Right hindlimb (tissue), 1 donor: ENCODE measurements at regions not wholly inside any gene's neighbourhood (a gene's known extent, or its start where the extent isn't known, plus 50 kb on each side); places are given as distances from the start of the nearest gene placed in this dataset.
A peak's percentile ranks its signal among the peaks of the same experiment; 100 is the strongest.

Experiments
- DNase-seq: peaks from one replicate; pipeline ENCODE4 v3.0.0-alpha.2; 2018

DNA sequence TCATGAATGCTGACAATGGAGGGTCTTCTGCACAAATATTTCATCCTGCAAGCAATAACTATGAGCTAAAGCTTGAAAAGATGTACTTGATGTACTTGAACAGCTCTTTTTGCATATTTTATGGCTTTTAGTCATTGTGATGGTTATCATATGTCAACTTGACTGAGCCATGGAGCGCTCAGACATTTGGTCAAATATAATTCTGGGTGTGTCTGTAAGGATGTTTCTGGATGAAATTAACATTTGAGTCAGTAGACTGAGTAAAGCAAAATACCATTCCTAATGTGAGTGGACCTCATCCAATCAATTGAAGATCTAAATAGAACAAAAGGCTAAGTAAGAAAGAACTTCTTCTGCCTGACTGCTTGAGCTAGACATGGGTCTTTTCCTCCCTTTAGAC is 509.0 kb downstream of the BCL11A start:
- no peak for DNase-seq

DNA sequence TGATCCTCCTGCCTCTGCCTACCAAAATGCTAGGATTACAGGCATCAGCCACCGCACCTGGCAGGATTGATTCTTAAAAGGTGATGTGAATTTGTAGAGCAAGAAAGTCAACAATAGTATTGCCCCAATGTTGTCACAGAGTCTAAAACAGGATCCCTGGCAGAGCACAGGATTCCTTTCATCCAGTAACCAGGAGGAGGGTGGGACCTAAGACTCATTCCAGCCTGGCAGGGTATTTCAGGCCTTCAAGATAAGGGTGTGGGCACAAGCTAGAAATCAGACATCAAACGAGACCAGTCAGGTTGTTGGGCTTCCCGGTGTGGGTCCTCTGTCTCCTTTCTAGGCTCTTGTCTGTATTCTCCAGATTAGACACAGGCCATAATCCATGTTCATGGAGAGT is 511.4 kb downstream of the BCL11A start:
- no peak for DNase-seq

DNA sequence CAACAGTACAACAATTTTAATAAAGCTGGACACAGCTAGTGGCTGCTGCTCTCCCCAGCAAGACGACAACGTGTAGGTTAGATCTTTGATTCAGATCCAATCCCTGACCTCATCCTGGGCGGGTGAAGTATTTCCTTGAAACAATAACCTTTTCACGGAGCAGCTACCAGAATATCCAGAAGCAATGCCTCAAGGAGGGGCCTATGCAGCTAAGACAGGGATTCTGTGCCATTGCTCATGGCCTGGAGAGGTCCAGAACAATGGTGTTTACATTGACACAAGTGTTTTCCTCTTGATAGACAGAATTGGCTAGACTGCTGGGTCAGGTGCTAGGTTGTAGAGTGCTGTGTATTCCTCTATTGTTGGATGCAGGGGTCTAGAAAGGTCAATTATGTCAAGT is 520.1 kb downstream of the BCL11A start:
- DNase-seq = no peak

DNA sequence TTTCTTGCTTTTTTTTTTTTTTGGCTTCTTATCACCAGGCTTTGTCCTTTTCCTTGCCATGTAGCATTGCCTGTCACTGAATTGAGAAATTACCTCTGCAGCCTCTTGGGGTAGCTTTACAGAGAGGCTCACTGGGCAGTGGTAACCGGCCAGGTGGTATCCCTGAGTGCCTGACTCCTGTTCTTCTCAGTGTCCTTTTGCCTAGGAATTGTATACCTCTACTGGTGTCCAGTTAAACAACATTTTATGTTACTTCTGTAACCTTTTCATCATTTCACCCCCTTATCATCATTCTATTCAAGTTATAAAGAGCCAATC is 523.9 kb downstream of the BCL11A start:
- no peak for DNase-seq

DNA sequence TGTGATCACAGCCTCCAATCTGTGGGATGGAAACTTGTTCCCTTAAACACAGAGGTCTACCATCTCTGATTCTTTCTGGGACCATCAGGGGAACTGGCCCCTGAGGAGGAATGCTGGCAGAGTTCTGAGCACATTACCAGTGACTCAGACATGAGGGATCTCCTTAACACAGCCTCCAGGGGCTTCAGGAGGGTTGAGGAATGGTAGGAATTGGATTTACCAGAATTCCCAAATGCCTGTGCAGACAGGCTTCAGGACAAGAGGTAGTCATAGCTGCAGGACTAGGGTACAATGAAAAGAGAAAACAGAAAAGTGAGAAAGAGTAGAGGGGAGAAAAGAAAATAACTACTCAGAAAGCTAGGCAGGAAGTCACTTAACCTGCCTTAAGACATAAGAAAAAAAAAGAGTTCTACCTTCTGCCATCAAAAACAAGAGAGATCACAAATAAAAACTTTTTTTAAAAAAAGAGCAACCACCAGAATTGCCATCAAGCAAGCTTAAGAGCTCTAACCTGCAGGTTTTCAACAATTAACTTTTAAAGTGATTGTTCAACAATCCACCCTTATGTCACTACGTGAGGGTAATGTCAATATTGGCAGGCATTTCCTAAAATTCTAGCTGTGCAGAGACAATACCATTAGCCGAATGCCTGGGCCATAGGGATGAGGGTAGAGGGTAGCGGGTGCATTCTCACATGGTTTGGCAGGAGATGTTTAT is 524.4 kb downstream of the BCL11A start:
- no peak for DNase-seq

DNA sequence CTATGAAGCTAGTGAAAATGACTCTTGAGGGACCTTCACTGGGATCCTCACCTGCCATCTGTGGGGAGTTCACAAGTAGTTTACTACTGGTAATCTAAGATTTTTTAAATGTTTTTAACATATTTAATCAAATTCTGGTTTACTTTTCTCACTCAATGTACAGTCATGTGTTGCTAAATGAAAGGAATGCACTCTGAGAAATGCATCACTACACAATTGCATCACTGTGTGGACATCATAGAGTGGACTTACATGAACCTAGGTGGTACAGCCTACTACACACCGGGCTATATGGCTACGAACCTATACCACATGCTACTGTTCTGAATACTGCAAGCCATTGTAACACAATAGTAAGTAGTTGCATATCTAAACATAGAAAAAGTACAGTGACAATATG is 528.0 kb downstream of the BCL11A start:
- DNase-seq = no peak

DNA sequence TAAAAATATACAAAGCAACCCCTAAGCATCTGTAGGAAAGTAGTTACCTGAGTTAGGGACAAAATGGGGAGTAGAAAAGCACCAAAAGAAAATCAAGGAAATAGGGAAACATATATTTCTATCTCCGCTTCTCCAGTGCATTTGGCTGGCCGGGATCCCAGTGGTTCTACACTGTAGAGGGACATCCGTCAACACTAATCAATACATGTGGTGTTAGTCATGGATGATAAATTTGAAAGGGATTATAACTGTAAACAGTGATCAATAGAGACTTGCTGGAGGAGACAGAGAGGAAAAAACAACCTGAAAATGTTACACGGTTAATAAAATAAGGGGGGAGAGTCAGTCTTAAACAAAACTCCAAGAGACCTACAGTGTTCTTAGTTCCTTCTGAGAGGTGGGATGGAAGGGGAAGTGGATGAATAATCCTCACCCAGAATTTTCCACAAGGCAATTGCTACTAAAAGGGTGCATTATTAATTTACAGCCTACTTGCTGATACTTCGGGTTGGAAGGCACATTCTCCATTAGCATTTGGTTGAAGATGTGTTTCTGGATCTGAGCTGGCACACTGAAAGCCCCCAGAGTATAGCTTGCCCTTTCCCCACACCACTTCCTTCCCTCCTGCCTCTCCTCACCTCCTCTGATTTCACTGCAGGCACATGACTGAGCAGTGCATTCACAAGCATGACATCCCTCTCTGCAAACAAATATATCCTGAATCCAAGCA is 530.0 kb downstream of the BCL11A start:
- DNase-seq = no peak

DNA sequence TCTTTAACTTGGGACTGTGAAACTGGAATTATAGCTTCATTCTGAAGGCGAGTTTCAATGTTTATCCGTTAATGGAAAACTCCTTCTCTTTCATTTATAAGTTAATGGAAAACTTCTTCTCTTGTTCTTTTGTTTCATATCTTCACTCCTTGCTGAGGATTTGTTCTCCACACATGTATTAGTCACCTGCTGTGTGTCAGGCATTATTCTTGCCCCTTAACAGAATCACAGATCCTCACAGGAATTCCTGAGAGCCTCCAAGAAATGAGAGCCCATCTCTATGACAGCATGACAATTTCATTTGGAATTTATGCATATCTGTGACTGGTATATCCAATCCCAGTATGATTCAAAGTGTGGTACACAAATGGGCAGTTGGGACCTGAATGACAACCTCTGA is 545.8 kb downstream of the BCL11A start:
- DNase-seq = no peak

DNA sequence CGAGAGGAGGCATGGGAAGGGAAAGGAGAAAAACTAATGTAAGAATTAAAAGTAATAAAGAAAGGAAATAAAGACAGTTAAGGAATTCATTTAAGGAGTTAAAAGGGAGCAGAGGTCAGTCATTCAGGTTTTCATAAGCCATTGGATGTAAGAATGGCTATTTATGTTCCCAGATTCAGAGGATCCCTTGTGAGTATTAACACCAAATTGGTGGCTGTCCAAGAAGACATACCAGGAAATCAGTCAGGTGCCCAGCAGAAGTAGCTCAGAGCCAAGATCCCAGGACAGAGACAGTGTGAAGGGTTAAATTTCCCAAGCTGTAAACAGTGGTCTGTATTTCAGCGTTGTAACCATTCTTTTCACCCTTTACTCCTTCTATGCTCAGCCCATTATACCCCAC is 550.4 kb downstream of the BCL11A start:
- DNase-seq = no peak

DNA sequence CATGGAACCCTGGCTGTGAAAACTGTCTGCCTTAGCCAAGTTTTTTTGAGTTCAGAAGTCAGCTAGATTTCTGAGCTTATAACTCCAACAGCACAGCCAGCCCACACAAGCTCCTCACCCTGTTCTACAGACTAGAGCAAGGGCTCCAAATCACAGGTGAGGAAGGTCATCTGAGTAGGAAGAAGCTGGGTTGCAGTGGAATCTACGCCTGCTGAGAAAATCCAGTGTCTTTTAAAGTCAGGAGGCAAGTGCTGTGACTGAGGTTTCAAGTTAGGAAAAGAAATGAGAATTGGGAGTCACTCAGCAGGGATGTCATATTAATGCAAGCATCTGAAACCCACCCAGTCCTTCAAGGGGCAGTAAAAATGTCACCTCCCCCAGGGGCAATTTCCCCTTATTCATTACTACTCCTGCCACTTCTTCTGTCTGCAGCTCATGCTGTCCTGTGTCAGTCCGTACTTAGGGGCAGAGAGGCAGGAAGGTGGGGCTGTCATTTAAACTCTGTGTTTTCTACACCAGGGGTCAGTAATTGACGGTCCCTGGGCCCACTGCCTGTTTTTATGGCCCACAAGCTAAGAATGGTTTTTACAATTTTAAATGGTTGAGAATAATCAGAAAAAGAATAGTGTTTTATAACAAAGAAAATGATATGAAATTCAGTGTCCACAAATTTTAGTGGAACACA is 551.1 kb downstream of the BCL11A start:
- DNase-seq = no peak

DNA sequence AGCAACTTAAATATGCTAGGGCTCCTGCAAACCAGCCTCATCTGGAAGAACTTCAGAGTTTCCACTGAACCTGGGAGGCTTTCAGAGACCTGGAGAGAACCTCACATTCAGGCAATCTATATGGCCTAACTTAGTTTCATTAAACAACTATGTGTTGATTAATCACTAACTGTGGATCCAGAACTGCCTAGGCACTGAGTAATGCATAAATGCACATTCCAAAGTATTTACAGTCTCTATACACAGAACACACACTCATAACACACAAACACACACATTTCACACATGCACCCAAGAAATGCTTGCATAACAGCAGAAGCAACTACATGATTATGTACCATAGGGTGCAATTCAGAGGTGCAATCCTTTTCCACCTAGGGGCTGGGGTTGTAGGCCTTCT is 552.8 kb downstream of the BCL11A start:
- DNase-seq = no peak

DNA sequence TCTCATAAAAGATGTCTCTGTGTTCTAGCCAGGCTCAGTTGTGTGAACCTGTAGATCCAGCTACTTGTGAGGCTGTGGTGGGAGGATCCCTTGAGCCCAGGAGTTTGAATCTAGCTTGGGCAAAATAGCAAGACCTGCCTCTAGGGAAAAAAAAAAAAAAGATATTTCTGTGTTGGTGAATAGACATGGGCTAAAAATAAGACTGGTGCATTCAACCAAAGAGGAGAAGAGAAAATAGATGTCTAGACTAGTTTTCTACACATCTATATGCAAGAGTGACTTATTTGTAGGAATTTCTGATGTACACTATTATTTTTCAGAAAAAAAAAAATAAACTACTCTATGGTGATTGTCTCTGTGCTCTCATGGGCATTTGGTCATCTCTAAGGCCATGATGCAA is 555.1 kb downstream of the BCL11A start:
- no peak for DNase-seq

DNA sequence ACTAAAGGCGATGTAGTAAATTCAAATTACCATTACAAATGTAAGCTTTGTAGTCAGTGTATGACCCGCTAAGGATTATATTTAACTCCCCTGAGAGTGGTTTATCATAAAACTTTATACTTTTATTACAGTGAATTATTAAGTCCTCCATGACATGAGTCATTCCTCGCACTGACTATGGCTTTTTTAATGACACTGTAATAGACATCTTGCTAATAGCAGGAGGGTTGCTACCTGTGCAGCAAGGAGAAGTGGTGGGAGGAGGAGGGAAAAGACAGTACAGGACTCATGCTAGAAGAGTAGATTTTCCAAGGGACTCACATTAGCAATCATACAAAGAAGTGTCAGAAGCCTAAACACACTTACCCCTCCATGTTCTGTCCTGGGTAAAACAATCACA is 556.1 kb downstream of the BCL11A start:
- no peak for DNase-seq

DNA sequence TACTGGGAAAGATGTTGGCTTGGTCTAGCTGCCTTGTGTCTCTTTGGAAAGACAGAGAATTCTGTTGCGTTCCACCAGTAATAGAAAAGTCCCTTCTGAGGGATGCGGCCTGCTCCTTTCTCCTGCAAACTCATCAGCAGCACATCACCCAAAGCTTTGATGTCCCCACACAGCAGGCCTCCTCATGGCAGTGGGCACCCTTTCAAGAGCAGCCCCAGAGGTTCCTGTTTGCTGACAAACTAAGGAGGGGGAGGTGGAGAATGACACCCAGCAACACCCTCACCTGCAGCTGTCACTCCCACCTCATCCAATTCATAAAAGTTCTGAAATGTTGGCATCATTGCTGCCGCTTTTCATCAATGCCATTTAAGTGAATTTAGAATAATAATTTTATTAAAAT is 556.6 kb downstream of the BCL11A start:
- DNase-seq = no peak

DNA sequence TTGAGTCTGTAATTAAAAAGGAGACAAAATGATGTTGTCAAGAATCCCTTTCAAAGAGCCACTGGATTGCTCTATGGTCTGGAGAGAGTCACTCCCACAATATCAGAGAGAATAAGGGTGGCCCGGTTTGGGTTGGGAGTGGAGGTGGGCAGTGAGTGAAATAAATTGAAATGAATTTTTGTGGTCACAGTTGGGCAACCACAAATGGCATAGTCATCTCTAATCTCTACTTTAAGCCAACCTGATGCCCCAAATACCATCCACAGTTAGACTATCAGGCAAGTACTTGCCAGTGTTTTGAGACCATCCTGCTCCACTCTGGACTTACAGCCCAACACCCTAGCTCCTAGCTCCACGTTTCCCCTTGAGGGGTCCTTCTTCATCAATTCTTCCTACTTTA is 559.7 kb downstream of the BCL11A start:
- no peak for DNase-seq

DNA sequence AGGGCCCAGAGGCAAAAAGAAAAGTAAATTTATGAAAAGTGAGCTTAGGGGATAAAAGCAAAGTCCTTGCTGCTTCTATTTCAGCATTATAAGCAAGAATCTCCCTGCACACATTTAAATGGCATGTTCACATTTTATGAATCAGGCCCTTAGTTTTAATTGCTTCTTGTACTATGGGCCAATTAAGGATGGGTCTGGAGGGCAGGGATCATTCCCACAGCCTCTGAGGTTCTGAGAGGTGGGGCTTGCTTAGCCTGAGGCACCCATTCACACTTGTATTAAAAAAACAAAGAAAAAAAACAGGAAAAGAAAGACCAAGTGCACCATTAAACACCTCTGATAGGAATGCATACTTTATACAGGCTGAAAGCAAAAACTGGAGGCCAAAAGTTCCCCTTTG is 565.1 kb downstream of the BCL11A start:
- DNase-seq = no peak

DNA sequence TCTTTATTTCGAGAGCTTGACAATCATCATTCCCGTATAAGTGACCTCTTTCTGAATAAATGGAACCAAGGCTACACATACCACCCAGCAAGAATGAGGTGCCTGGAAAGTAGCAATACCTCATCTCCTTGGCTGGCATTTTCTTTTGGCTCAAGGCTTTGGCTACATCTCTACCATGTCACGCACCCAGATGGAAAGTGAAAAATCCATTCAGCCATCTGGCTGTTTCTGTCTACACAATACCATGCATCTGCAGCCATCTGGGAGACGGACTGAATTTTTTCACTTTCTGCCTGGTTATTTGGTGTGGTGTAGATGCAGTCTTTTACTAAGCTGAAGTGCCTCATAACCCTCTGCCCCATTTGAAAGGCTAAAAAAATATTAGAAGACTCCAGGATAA is 566.9 kb downstream of the BCL11A start:
- no peak for DNase-seq

DNA sequence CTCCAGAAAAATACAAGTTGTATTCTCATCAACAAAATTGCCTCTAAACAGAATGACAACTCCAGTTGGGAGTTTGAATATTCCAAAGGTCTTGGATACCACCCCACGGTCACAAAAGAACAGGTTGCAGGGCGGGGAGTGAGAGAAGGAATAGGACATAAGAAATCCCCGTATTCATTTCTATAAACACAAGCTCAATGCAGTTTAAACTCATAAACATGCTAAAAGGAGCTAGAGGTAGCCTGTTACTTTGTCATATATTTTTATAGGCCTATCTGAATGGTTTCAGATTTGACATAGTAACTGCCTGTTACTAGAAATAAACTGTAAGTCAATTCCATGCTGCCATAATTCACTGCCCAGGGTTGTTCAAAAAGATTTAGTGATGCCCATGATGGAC is 567.5 kb downstream of the BCL11A start:
- no peak for DNase-seq

DNA sequence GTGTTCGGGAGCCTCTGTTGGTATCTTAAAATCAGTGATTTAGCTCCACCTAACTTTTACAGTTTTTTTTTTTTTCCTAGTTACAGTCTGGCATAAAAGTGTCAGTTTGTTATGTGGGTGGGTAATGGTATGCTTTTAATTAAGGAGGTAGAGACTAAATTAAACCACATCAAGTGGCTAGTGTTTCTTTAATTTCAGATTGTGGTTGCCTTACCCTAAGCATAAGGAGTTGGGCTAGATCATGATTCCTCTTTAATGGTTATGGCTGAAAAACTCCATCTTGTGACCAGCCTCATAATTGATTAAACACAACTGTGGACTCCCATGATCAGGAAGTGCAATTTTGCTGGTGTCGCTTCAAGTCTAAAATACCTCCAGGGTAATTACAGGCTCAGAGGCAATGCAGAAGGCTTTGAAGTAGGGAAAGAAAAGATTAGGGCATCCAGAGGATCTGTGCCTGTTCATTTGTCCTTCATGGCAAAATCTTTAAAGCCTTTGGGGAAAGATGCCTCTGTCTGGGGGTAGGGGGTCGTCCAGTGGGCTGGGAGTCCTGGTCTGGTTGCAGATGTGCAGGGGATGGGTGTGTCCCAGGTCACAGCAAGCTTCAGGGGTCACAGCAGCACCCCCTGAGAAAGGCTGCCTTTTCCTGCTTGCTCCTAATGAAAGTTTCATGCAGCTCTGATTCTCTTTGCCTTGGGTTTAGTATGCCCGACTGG is 579.2 kb downstream of the BCL11A start:
- DNase-seq = no peak

DNA sequence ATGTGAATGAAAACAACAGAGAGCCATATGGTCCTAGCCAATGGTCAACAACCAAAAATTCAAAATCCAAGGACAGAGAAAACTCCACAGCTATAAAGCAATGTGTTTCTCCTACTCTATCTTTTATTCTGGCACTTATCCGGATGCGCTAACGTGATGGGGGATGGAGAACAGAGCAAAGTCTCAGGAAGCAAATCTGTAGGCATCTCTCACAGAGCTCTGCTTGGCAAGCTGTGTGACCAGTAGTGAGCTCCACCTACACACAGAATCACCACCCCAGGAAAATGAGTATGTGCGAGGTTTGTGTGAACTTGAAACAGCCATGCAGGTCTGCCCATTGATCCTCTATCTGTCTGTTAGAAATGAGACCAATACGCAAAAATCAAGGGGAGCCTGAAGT is 584.3 kb downstream of the BCL11A start:
- DNase-seq = no peak

DNA sequence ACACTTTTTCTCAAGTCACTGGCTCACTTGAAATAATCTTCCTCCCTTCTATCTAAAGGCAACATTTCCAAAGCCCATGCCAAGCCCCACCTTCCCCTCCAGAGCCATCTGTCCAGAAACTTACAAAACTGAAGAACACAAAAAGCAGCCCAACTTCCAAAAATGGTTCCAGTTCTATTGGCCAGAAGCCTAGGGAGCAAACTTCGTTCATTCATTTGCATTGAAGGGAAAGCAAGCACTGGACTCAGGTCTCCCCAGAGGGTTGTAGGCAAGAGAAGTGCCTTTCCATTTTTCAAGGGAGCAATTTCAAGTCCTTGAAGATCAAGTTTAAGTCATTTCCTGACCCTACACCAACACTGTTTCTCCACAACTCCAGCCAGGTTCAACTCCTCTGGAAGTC is 585.0 kb downstream of the BCL11A start:
- DNase-seq = peak; percentile 51

DNA sequence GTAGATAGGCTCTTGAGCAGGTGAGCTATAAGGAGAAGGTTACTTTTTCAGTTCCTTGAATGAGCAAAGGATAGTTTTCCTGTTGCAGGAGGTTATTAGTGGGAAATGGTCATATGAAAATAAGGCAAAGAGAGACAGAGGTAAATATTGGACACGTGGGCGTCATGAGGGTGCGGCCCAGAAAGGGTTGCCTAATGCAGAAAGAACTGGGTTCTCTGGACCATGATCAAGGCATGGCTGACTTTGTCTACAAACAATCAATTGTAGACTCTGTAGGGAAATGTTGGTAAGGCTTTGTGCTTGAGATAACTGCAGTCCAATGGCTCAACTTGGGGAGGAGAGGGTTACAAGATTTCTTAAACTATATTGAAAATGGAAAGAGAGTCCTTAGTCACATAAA is 585.8 kb downstream of the BCL11A start:
- no peak for DNase-seq

DNA sequence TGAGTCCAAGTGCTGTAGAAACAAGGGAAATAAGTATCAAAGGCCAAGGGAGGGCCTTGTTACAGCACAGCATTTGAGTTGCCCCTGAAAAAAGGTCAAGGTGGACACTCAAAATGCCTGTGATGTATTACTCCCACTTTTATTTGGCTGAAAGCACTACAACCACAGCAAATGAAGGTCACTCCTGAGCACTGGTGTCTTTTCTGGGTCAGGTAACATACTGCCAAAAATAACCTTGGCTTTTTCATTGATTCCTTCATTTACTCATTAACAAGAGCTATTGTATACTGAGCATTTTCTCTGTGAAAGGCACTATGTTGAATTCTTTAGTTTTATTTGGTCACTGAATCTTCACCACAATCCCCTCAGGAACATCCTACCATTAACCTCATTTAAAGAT is 590.3 kb downstream of the BCL11A start:
- no peak for DNase-seq

DNA sequence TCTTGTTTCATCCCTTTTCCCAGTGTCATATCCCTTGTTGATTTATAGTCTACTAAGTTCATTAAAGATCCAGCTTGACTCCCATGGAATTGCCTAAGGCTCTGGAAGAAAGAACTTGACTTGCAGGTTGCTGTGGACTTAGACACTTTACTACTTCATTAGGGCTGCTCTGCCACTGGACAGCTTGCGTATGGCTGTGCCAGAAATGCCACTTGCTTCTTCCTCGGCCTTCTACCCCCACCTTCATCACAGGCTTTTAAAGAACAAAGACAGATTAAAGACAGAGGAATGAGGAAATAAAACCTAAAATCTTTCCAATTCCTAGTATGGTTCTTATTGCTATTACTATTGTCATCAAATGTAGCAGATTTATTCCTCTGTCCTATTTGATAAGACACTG is 591.7 kb downstream of the BCL11A start:
- DNase-seq = no peak
